Activated naive CD8-positive, alpha-beta T cell treated with anti-CD3 and anti-CD28 coated beads, Interleukin-2, amount 10 ng/mL, durations not matched to agents 7 days and 5 days (primary cell): ENCODE measurements at regions not wholly inside any gene's neighbourhood (a gene's known extent, or its start where the extent isn't known, plus 50 kb on each side); places are given as distances from the start of the nearest gene placed in this dataset.

Experiments used
- ATAC-seq: fragments of 150-1000 bp; cut with Tn5 transposase; one replicate; pipeline ENCODE4 v1.10.0; 2021; ENCODE audit warnings: low read depth, moderate library complexity
- POLR2A ChIA-PET: fragments of 350-600 bp; sonication (Branson Sonifier 250); formaldehyde crosslinking; loops from one replicate; lab custom pipeline; 2021; ENCODE audit warnings: antibody characterized with exemption; lab: Charles Lee
- DNase-seq: peaks from one replicate; pipeline ENCODE4 v3.0.0; 2021
- H3K27ac Mint-ChIP-seq: one replicate; pipeline ENCODE4 v1.8.0; 2022; ENCODE audit warnings: mild to moderate bottlenecking, mixed read lengths
- H3K27me3 Mint-ChIP-seq: one replicate; pipeline ENCODE4 v1.8.0; 2022; ENCODE audit warnings: mild to moderate bottlenecking, moderate library complexity, mixed read lengths
- H3K36me3 Mint-ChIP-seq: one replicate; pipeline ENCODE4 v1.8.0; 2021; ENCODE audit warnings: mild to moderate bottlenecking, mixed read lengths
- H3K4me1 Mint-ChIP-seq: one replicate; pipeline ENCODE4 v1.8.0; 2021; ENCODE audit warnings: mixed read lengths
- H3K4me3 Mint-ChIP-seq: one replicate; pipeline ENCODE4 v1.8.0; 2022; ENCODE audit warnings: mild to moderate bottlenecking, moderate library complexity, mixed read lengths
- H3K9me3 Mint-ChIP-seq: one replicate; pipeline ENCODE4 v1.8.0; 2021; ENCODE audit warnings: mixed read lengths

DNA sequence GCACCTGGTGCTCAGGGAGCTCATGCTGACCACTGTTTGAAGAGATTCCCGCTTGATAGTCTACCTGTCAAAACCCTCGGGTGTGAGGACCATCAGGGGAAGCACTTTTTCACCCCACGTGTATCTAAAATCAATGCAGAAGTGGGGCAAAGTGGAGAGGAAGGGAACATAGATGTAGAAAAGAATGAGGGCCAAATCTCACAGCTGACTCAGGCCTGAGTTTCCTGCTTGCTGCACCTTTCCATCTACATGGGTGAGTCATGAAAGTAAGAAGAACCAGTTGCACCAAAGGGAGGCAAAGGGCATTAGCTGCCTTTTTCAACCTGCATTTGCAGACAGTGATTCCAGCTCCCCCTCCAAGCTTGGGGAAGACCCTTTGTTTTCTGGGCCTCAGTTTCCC, 100.2 kb upstream of the MYCN start:
- Mint-ChIP-seq H3K4me3 (no peak overlapping the region), H3K9me3 (no peaks in the 10 kb centered on the region), H3K4me1 (no peaks in the 10 kb centered on the region), H3K27me3 (no peaks in the 10 kb centered on the region), H3K27ac (no peak overlapping the region), H3K36me3 (no peaks in the 10 kb centered on the region)
- POLR2A ChIA-PET = no interaction called here
- no peak for ATAC-seq
- DNase-seq = no peak

DNA sequence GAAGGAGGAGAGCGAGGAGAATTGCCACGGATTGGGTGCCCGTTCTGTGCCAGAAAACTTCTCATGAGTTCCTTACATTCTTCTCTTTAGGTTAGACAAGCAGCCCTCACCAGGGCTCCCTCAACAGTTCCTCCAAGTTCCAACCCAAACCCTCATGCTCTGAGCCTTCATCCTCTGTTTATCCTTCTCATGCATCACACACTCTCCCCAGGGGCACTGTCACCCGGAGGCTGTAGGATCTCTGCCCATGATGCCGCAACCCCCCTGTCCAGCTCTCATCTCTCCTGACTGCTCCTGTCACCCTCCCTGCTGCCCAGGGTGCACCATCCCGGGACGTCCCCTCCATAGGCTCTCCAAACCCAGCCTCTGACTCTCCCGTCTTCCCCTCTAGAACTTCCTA, 99.4 kb upstream of the MYCN start:
- H3K36me3 Mint-ChIP-seq = no peaks in the 10 kb centered on the region
- H3K4me1 Mint-ChIP-seq = no peaks in the 10 kb centered on the region
- no peak for ATAC-seq
- no peak overlapping the region for H3K27ac Mint-ChIP-seq
- no peaks in the 10 kb centered on the region for H3K9me3 Mint-ChIP-seq
- DNase-seq = no peak
- H3K4me3 Mint-ChIP-seq = no peak overlapping the region
- H3K27me3 Mint-ChIP-seq = no peaks in the 10 kb centered on the region
- POLR2A ChIA-PET = no interaction called here

DNA sequence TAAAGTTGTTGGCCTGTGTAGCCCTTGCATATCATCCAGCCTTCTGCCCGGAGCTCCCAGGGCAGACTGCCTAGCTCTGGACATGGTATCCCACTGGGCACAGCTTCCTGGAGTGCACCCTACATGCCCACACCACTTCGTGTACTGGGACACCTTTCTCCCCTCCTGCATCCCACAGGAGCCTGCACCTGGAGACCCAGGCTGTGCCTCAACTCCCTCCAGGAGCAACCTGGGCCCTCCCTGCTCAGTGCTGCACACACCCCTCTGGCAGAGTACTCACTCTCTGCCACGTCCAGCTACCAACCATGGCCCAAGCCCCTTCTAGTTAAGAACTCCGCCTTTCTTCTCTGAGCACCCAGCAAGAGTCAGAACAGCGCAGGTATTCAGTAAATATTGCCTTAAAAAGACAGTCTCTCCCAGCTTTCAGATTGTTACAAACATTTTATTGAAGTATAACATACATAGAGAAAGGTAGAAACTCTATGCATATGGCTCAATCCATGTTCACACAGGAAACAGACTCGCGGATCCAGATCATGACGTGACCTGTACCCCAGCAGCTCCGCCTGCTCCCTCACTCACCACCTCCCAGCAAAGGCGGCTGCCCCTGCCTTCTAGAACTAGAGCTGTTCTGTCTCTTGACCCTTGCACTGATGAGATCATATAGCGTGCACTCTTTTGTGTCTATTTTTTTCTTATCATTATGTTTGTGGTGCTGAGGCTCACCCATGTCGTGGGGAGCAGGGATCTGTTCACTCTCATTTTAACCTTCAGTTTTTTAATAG, 98.4 kb upstream of the MYCN start:
- no peak overlapping the region for H3K4me3 Mint-ChIP-seq
- H3K4me1 Mint-ChIP-seq = no peaks in the 10 kb centered on the region
- no peaks in the 10 kb centered on the region for H3K9me3 Mint-ChIP-seq
- no peak for ATAC-seq
- no peak overlapping the region for H3K27ac Mint-ChIP-seq
- no peaks in the 10 kb centered on the region for H3K36me3 Mint-ChIP-seq
- no peaks in the 10 kb centered on the region for H3K27me3 Mint-ChIP-seq
- DNase-seq = no peak
- POLR2A ChIA-PET = no interaction called here

DNA sequence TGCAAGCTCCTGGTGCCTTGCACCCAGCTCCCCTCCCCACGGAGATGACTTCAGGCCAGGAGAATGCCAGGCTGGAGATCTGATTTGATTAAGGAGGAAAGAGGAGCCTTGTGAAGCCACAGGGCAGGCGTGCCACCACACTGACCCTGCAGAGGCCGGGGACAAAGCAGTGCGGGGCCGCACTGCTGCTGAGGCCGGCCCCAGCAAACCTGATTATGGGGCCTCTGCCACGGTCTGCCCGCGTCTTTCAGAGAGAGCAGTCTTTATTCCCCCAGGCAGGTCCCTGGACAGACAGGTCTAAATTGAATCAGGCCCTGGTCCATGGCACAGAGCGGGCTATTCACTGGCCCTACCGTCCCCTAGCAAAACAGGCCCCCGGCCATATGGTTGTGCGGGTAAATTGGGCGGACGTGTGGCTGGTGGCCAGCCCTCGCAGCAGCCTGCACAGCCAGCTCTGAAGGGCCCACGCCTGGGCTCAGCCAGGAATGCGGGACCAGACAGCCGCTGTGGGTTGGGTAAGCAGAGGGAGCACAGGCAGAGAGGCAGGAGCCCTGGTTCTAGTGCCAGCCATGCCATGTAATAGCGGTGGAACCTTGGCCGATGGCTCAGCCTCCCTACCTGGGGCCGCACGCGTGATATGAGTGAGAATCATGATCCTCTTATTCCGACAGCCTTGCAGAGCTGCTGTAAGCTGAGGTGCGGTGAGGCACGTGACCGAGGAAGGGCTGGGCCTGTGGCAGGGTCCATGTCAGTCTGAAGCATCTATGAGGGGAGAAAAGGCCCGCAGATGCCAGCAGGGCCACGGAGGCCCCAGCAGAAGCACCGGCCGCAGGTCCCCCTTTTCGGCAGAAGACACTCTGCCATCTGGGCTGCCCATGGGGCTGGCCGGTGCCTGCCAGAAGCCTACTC, 97.3 kb upstream of the MYCN start:
- ATAC-seq (no peak), DNase-seq (no peak)
- H3K27me3 Mint-ChIP-seq = no peaks in the 10 kb centered on the region
- POLR2A ChIA-PET = no interaction called here
- no peak overlapping the region for H3K27ac Mint-ChIP-seq
- no peaks in the 10 kb centered on the region for H3K36me3 Mint-ChIP-seq
- peaks cover 2% of the 10 kb centered on the region for H3K9me3 Mint-ChIP-seq
- no peak overlapping the region for H3K4me3 Mint-ChIP-seq
- no peaks in the 10 kb centered on the region for H3K4me1 Mint-ChIP-seq

DNA sequence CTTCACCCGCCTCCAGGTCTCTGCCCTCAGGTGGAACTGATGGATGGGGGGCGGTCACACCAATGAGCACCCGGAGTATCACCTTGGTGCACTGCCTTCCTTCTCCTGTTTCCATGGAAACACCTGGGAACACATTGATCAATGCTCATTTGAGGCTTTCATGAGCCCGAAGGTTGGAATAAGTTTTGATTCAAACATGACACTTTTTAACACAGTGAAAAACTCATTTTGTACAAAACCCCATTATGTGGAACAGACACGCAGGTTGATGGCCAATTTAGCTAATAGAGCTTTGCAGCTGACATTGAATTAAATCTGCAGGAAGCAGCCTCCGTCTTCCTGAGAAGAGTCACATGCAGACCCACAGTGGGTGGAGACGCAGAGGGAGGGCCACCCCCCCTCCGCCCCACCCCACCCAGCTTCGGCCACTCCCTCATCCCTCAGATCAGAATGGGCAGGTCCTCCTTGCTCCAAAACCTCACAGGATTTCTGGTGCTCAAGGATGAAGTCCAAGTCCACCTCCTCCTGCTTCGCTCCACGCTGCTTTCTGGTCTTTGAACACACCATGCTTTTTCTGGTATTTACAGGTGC, 96.0 kb upstream of the MYCN start:
- DNase-seq (no peak), ATAC-seq (no peak)
- H3K4me1 Mint-ChIP-seq = no peaks in the 10 kb centered on the region
- no peaks in the 10 kb centered on the region for H3K36me3 Mint-ChIP-seq
- POLR2A ChIA-PET = no interaction called here
- H3K4me3 Mint-ChIP-seq = no peak overlapping the region
- H3K9me3 Mint-ChIP-seq = peaks cover 2% of the 10 kb centered on the region
- no peaks in the 10 kb centered on the region for H3K27me3 Mint-ChIP-seq
- H3K27ac Mint-ChIP-seq = no peak overlapping the region

DNA sequence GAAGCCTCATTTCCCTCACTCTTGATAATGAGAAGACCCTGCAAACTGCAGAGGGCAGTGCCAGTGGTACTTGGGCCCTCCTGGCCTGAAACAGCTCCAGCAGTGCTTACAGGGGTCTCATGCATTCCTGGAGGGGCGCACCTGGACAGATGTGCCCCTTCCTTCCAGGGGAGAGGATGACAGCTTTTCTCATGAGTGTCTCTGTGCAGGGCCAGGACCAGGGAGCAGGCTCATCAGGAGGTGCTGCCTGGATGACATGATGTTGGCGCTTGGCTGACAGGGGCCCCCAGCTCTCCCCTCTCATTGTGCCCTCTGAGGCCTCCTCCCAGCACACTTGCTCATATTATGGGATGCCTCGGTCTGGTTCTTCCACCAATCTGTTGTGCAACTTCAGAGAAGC, 95.1 kb upstream of the MYCN start:
- Mint-ChIP-seq H3K4me1 (no peaks in the 10 kb centered on the region), H3K4me3 (no peak overlapping the region), H3K27me3 (no peaks in the 10 kb centered on the region), H3K27ac (no peak overlapping the region), H3K9me3 (peaks cover 2% of the 10 kb centered on the region), H3K36me3 (no peaks in the 10 kb centered on the region)
- no peak for ATAC-seq
- no peak for DNase-seq
- POLR2A ChIA-PET = no interaction called here

DNA sequence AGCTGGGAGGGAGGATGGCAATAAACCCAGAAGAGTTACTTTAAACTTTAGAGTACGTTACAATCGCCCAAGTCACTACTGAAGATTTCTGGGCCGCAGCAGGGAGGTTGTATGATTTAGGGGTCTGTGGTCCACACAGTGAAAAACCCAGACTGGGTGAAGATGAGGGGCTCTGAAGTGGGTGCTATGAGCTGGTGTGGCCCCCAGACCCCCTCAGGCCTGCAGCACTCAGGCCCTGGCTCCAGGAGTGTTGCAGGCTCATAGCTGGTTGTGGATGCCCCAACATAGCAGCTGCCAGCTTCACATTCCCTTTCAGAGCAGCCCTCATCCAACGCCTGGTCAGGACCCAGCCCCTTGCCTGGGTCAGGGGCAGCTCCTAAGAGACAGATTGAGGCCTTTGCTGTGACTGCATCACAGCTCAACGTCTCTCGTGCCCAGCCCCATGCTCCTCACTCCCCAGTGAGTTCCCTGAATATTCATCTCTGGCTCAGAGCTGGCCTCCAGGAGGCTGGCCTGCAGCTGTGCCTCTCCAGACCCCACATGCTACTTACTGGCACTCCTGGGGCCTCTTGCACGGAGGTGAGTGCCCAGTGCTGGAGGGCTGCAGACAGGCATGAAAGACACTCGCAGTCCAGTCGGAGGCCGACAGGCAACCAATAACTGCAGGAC, 94.5 kb upstream of the MYCN start:
- POLR2A ChIA-PET = no interaction called here
- Mint-ChIP-seq H3K9me3 (peaks cover 2% of the 10 kb centered on the region), H3K27ac (no peak overlapping the region), H3K36me3 (no peaks in the 10 kb centered on the region), H3K4me1 (no peaks in the 10 kb centered on the region), H3K4me3 (no peak overlapping the region), H3K27me3 (no peaks in the 10 kb centered on the region)
- ATAC-seq (no peak), DNase-seq (no peak)

DNA sequence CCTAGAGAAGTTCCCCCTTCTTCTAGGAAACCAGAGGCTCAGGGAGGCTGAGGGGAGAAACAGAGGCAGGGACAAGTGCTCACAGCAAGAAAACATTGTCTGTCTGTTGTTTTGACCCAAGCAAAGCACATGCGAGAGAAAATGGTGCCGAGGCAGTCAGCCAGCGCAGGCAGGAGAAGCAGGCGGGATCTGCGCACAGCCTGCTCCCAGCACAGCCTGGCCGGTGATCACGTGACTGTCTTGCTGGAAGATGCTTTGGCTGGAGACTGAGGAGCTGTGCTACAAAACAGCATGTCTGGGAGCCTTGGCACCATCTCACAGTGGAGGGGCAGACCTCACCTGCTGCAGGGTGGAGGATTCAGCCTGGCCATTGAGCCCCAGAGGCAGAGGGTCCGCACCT, 93.7 kb upstream of the MYCN start:
- Mint-ChIP-seq H3K9me3 (peaks cover 2% of the 10 kb centered on the region), H3K4me3 (no peak overlapping the region), H3K27me3 (no peaks in the 10 kb centered on the region), H3K27ac (no peak overlapping the region), H3K4me1 (no peaks in the 10 kb centered on the region), H3K36me3 (no peaks in the 10 kb centered on the region)
- ATAC-seq (no peak), DNase-seq (no peak)
- POLR2A ChIA-PET = no interaction called here

DNA sequence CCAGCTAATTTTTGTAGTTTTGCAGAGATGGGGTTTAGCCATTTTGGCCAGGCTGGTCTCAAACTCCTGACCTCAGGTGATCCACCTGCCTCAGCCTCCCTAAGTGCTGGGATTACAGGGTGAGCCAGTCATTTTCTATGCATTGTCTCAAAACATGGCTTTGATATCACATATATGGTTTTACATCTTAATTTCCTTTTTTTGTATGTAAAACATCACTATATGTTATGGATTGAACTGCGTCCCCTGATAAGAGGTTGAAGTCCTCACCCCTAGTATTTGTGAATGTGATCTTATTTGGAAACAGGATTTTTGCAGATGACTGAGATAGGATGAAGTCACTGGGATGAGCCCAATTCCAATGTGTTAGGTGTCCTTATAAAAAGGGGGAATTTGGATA, 89.8 kb upstream of the MYCN start:
- Mint-ChIP-seq H3K27me3 (no peaks in the 10 kb centered on the region), H3K9me3 (peaks cover 2% of the 10 kb centered on the region), H3K4me3 (no peak overlapping the region), H3K27ac (no peak overlapping the region), H3K4me1 (no peaks in the 10 kb centered on the region), H3K36me3 (no peaks in the 10 kb centered on the region)
- no peak for DNase-seq
- no peak for ATAC-seq
- POLR2A ChIA-PET = no interaction called here

DNA sequence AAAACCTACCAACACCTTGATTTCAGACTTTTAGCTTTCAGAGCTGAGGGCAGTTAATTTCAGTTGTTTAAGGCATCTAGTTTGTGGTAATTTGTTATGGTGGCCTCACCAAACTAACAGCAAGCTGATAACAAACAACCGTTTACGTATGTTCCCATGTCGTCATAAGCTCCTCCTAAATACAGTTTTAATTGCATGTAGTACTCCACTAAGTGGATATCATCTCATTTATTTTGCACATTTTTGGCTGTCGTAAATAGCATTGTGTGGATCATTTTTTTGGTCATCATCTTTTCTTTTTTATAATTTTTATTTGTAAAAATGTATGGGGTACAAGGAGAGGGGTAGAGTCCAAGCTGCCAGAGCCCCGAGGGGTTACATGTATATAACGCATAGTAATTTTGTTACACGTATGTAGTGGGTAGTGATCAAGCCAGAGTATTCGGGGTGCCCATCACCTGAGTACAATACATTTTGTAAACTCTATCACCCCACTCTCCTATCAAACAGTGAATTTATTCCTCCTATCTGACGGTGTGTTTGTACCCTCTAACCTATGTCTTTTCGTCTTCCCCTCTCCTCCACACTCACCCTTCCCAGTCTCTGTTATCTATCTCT, 89.2 kb upstream of the MYCN start:
- H3K36me3 Mint-ChIP-seq = no peaks in the 10 kb centered on the region
- POLR2A ChIA-PET = no interaction called here

DNA sequence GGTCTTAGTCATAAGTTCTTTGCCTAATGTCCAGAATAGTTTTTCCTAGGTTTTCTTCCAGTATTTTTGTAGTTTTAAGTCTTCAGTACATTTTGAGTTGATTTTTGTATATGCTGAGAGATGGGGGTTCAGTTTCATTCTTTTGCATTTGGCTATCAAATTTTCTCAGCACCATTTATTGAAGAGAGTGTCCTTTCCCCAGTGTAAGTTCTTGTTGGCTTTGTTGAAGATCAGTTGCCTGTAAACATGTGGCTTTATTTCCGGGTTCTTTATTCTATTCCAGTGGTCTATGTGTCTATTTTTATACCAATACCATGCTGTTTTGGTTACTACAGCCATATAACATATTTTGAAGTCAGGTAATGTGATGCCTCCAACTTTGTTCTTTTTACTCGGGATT, 87.5 kb upstream of the MYCN start:
- Mint-ChIP-seq H3K27ac (no peak overlapping the region), H3K9me3 (no peaks in the 10 kb centered on the region)
- POLR2A ChIA-PET = no interaction called here

More for the DNA sequence above, 89.2 kb upstream of the MYCN start:
- no peaks in the 10 kb centered on the region for H3K4me1 Mint-ChIP-seq
- no peak overlapping the region for H3K27ac Mint-ChIP-seq
- H3K4me3 Mint-ChIP-seq = no peak overlapping the region
- H3K9me3 Mint-ChIP-seq = peaks cover 2% of the 10 kb centered on the region
- ATAC-seq = no peak
- no peak for DNase-seq
- no peaks in the 10 kb centered on the region for H3K27me3 Mint-ChIP-seq

DNA sequence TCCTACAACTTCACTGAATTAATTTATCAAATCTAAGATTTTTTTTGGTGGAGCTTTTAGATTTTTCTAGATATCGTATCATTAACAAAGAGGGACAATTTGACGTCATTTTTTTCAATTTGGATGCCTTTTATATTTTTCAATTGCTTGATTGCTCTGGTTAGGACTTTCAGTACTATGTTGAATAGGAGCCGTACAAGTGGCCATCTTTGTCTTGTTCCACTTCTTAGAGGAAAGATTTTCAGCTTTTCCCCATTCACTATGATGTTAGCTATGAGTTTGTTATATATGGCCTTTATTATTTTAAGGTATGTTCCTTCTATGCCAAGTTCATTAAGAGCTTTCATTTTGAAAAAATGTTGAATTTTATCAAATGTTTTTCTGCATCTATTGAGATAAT, 86.4 kb upstream of the MYCN start:
- POLR2A ChIA-PET = no interaction called here
- ATAC-seq (no peak), DNase-seq (no peak)
- no peaks in the 10 kb centered on the region for H3K36me3 Mint-ChIP-seq
- H3K9me3 Mint-ChIP-seq = no peaks in the 10 kb centered on the region
- no peaks in the 10 kb centered on the region for H3K4me1 Mint-ChIP-seq
- H3K4me3 Mint-ChIP-seq = no peak overlapping the region
- no peaks in the 10 kb centered on the region for H3K27me3 Mint-ChIP-seq
- no peak overlapping the region for H3K27ac Mint-ChIP-seq

More for the DNA sequence above, 87.5 kb upstream of the MYCN start:
- H3K27me3 Mint-ChIP-seq = no peaks in the 10 kb centered on the region
- no peaks in the 10 kb centered on the region for H3K4me1 Mint-ChIP-seq
- ATAC-seq (no peak), DNase-seq (no peak)
- H3K4me3 Mint-ChIP-seq = no peak overlapping the region
- no peaks in the 10 kb centered on the region for H3K36me3 Mint-ChIP-seq

DNA sequence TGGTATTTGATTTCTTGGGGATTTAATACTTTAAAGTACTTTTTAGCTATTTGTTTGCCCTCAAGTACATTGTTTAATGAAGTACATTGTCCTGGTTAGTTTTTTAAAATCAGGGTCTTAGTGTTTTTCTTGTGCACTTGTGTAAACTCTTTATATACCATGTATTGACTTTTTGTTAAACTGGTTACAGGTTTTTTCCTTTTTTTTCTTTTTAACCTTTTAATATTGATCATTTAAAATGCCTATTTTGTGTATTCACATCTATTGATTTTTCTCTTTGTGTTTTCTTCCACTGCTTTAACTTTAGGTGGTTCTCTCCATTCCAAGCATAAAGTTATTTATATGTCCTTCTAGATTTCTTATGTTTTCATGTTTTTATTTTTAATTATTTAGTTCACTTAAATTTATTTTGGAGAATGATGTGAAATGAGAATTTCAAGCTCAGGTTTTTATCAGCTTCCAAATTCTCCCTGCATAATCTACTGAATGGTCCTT, 84.5 kb upstream of the MYCN start:
- no peak overlapping the region for H3K27ac Mint-ChIP-seq
- DNase-seq (no peak), ATAC-seq (no peak)
- H3K9me3 Mint-ChIP-seq = no peaks in the 10 kb centered on the region
- H3K4me3 Mint-ChIP-seq = no peak overlapping the region
- no peaks in the 10 kb centered on the region for H3K36me3 Mint-ChIP-seq
- no peaks in the 10 kb centered on the region for H3K4me1 Mint-ChIP-seq
- peaks cover 3% of the 10 kb centered on the region for H3K27me3 Mint-ChIP-seq
- POLR2A ChIA-PET = no interaction called here
